GM23338 (cell line): ENCODE measurements at regions not wholly inside any gene's neighbourhood (a gene's known extent, or its start where the extent isn't known, plus 50 kb on each side); places are given as distances from the start of the nearest gene placed in this dataset.

Experiments used
- ATAC-seq: fragments of 200-7000 bp; cut with Tn5 transposase; 3 replicates; pipeline ENCODE4 v1.9.1; 2020
- DNase-seq: peaks from one replicate; pipeline ENCODE4 v3.0.0-alpha.2; 2015; ENCODE audit warnings: low spot score
- H2AFZ ChIP-seq: fragments of 200-600 bp; sonication (generic); 2 replicates; pipeline ENCODE4 v1.8.0; 2016; ENCODE audit warnings: antibody characterized with exemption, mild to moderate bottlenecking, moderate library complexity
- H3F3A ChIP-seq: fragments of 200-600 bp; sonication (generic); replicated peaks from 2 replicates; pipeline ENCODE4 v1.8.0; 2017; ENCODE audit warnings: antibody characterized with exemption, mixed run types, low read depth
- H3K27ac ChIP-seq: fragments of 200-600 bp; sonication (generic); 2 replicates; pipeline ENCODE4 v1.6.1; 2016; ENCODE audit warnings: low read depth
- H3K27me3 ChIP-seq: fragments of 200-600 bp; sonication (generic); 2 replicates; pipeline ENCODE4 v1.8.0; 2016; ENCODE audit warnings: mild to moderate bottlenecking, mixed run types, moderate library complexity; ENCODE audit not compliant: insufficient read depth
- H3K36me3 ChIP-seq: fragments of 200-600 bp; sonication (generic); 2 replicates; pipeline ENCODE4 v1.8.0; 2016; ENCODE audit warnings: mild to moderate bottlenecking; ENCODE audit not compliant: insufficient read depth
- H3K4me1 ChIP-seq: fragments of 200-600 bp; sonication (generic); 2 replicates; pipeline ENCODE4 v1.8.0; 2016; ENCODE audit warnings: mild to moderate bottlenecking, moderate library complexity; ENCODE audit not compliant: insufficient read depth
- H3K4me2 ChIP-seq: fragments of 200-600 bp; sonication (generic); 2 replicates; pipeline ENCODE4 v1.7.1; 2017; ENCODE audit warnings: mixed run types
- H3K4me3 ChIP-seq: fragments of 200-600 bp; sonication (generic); 2 replicates; pipeline ENCODE4 v1.6.1; 2016; ENCODE audit warnings: mixed run types
- H3K79me2 ChIP-seq: fragments of 200-600 bp; sonication (generic); replicated peaks from 2 replicates; pipeline ENCODE4 v1.8.0; 2017; ENCODE audit warnings: mild to moderate bottlenecking; ENCODE audit not compliant: insufficient read depth
- H3K9me2 ChIP-seq: fragments of 200-600 bp; sonication (generic); 2 replicates; pipeline ENCODE4 v1.8.0; 2017; ENCODE audit not compliant: insufficient read depth
- H4K20me1 ChIP-seq: fragments of 200-600 bp; sonication (generic); replicated peaks from 2 replicates; pipeline ENCODE4 v1.8.0; 2017; ENCODE audit warnings: mild to moderate bottlenecking; ENCODE audit not compliant: insufficient read depth
- H3K27ac Mint-ChIP-seq: 2 replicates; pipeline ENCODE4 v1.8.0; 2020; ENCODE audit warnings: inconsistent platforms, mild to moderate bottlenecking, moderate library complexity, mixed read lengths
- H3K27me3 Mint-ChIP-seq: 3 replicates; pipeline ENCODE4 v1.8.0; 2022; ENCODE audit warnings: low read depth, mild to moderate bottlenecking, moderate library complexity, mixed read lengths, inconsistent platforms; ENCODE audit not compliant: insufficient read depth, poor library complexity
- H3K36me3 Mint-ChIP-seq: 3 replicates; pipeline ENCODE4 v1.8.0; 2021; ENCODE audit warnings: low read depth, mild to moderate bottlenecking, inconsistent platforms, moderate library complexity, mixed read lengths
- H3K4me1 Mint-ChIP-seq: 3 replicates; pipeline ENCODE4 v1.8.0; 2020; ENCODE audit warnings: mild to moderate bottlenecking, inconsistent platforms, mixed read lengths
- H3K4me3 Mint-ChIP-seq: 3 replicates; pipeline ENCODE4 v1.8.0; 2021; ENCODE audit warnings: moderate library complexity, mild to moderate bottlenecking, inconsistent platforms, mixed read lengths
- H3K9me3 Mint-ChIP-seq: 3 replicates; pipeline ENCODE4 v1.8.0; 2020; ENCODE audit warnings: moderate library complexity, mild to moderate bottlenecking, inconsistent platforms, mixed read lengths
- CREB1 ChIP-seq: fragments of 250-450 bp; sonication (Bioruptor Pico); IDR thresholded peaks from 2 replicates; pipeline ENCODE4 v1.5.0; 2020; ENCODE audit warnings: low read depth, mild to moderate bottlenecking, moderate library complexity
- EZH2 ChIP-seq: fragments of 200-600 bp; sonication (generic); IDR thresholded peaks from one replicate; pipeline ENCODE4 v1.8.0; 2017; ENCODE audit warnings: antibody characterized with exemption, mild to moderate bottlenecking, low read depth; ENCODE audit not compliant: unreplicated experiment
- EZH2phosphoT487 ChIP-seq: fragments of 200-600 bp; sonication (generic); IDR thresholded peaks from one replicate; pipeline ENCODE4 v1.8.1; 2018; ENCODE audit warnings: antibody characterized with exemption; ENCODE audit not compliant: unreplicated experiment
- JUNB ChIP-seq: IDR thresholded peaks from one replicate; pipeline ENCODE4 v1.6.1; 2016; ENCODE audit warnings: antibody characterized with exemption; ENCODE audit not compliant: unreplicated experiment
- NANOG ChIP-seq: IDR thresholded peaks from 2 replicates; pipeline ENCODE4 v1.6.1; 2016; ENCODE audit warnings: antibody characterized with exemption, borderline replicate concordance
- POLR2AphosphoS5 ChIP-seq: IDR thresholded peaks from 2 replicates; pipeline ENCODE4 v1.6.1; 2016; ENCODE audit warnings: antibody characterized with exemption, low read depth
- STAT1 ChIP-seq: IDR thresholded peaks from one replicate; pipeline ENCODE4 v1.6.1; 2016; ENCODE audit warnings: antibody characterized with exemption; ENCODE audit not compliant: unreplicated experiment
- ZNF114 ChIP-seq: fragments of 250-450 bp; sonication (Bioruptor Pico); IDR thresholded peaks from 2 replicates; pipeline ENCODE4 v1.5.0; 2020; ENCODE audit warnings: mild to moderate bottlenecking, moderate library complexity
- ZNF331 ChIP-seq: fragments of 250-450 bp; sonication (Bioruptor Pico); IDR thresholded peaks from 2 replicates; pipeline ENCODE4 v1.5.0; 2020; ENCODE audit warnings: low read depth, mild to moderate bottlenecking, moderate library complexity
- TF ChIP-seq, protein P1 (sequence below), 2 experiments: fragments of 200-600 bp in 1 of 2; sonication (generic) in 1 of 2; conservative IDR thresholded peaks; 2 replicates each; pipeline versions ENCODE4 v1.5.1 to v1.6.1; 2016 to 2017; ENCODE audit warnings: antibody characterized with exemption in 2 of 2, low read depth in 2 of 2, mild to moderate bottlenecking in 2 of 2, moderate library complexity in 1 of 2
- TF ChIP-seq, protein P2 (sequence below): IDR thresholded peaks from 2 replicates; pipeline ENCODE4 v1.6.1; 2016; ENCODE audit warnings: antibody characterized with exemption
- TF ChIP-seq, protein P3 (sequence below): fragments of 250-450 bp; sonication (Bioruptor Pico); IDR thresholded peaks from 2 replicates; pipeline ENCODE4 v1.5.0; 2020; ENCODE audit warnings: mild to moderate bottlenecking, moderate library complexity
- TF ChIP-seq, protein P4 (sequence below): IDR thresholded peaks from one replicate; pipeline ENCODE4 v1.6.1; 2018; ENCODE audit warnings: antibody characterized with exemption; ENCODE audit not compliant: unreplicated experiment

DNA sequence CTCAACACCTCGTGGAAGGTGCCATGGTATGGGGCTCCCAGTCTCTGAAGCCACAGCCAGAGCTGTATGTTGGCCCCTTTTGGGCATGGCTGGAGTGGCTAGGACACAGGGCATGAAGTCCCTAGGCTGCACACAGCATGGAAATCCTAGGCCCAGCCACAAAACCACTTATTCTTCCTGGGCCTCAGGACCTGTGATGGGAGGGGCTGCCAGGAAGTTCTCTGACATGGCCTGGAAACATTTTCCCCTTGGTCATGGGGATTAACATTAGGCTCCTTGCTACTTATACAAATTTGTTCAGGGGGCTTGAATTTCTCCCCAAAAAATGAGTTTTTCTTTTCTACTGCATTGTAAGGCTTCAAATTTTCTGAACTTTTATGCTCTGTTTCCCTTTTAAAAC, 2091.2 kb upstream of the ACO1 start:
- no peaks in the 10 kb centered on the region for H3K79me2 ChIP-seq
- Mint-ChIP-seq H3K9me3 (no peaks in the 10 kb centered on the region), H3K36me3 (0 out of 3 replicates have a peak, but pooled peaks cover 3% of the 10 kb centered on the region), H3K4me1 (peaks cover 7% of the 10 kb centered on the region; the same call in 2 of the 3 replicates), H3K27me3 (no peaks in the 10 kb centered on the region), H3K4me3 (no peak overlapping the region), H3K27ac (no peak overlapping the region)
- H3K4me3 ChIP-seq, result no peak overlapping the region
- no peak overlapping the region for H3K27ac ChIP-seq
- no peak overlapping the region for H2AFZ ChIP-seq
- H3K9me2 ChIP-seq, result no peaks in the 10 kb centered on the region
- no peak for DNase-seq
- H4K20me1 ChIP-seq, result no peaks in the 10 kb centered on the region
- no peaks in the 10 kb centered on the region for H3K27me3 ChIP-seq
- no peaks in the 10 kb centered on the region; the same call in 1 of the 2 replicates for H3K4me1 ChIP-seq
- ATAC-seq, result no peak
- no peaks in the 10 kb centered on the region for H3F3A ChIP-seq
- H3K36me3 ChIP-seq, result no peaks in the 10 kb centered on the region
- TF ChIP-seq CREB1, result no peak
- no peak for TF ChIP-seq EZH2
- TF ChIP-seq, protein P1, sequence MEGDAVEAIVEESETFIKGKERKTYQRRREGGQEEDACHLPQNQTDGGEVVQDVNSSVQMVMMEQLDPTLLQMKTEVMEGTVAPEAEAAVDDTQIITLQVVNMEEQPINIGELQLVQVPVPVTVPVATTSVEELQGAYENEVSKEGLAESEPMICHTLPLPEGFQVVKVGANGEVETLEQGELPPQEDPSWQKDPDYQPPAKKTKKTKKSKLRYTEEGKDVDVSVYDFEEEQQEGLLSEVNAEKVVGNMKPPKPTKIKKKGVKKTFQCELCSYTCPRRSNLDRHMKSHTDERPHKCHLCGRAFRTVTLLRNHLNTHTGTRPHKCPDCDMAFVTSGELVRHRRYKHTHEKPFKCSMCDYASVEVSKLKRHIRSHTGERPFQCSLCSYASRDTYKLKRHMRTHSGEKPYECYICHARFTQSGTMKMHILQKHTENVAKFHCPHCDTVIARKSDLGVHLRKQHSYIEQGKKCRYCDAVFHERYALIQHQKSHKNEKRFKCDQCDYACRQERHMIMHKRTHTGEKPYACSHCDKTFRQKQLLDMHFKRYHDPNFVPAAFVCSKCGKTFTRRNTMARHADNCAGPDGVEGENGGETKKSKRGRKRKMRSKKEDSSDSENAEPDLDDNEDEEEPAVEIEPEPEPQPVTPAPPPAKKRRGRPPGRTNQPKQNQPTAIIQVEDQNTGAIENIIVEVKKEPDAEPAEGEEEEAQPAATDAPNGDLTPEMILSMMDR (conservative IDR thresholded peaks at IDR 0.05; ENCODE audit: low read depth in 2 of 2), result no peak
- TF ChIP-seq, protein P2, sequence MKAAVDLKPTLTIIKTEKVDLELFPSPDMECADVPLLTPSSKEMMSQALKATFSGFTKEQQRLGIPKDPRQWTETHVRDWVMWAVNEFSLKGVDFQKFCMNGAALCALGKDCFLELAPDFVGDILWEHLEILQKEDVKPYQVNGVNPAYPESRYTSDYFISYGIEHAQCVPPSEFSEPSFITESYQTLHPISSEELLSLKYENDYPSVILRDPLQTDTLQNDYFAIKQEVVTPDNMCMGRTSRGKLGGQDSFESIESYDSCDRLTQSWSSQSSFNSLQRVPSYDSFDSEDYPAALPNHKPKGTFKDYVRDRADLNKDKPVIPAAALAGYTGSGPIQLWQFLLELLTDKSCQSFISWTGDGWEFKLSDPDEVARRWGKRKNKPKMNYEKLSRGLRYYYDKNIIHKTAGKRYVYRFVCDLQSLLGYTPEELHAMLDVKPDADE, result no peak
- TF ChIP-seq, protein P3, sequence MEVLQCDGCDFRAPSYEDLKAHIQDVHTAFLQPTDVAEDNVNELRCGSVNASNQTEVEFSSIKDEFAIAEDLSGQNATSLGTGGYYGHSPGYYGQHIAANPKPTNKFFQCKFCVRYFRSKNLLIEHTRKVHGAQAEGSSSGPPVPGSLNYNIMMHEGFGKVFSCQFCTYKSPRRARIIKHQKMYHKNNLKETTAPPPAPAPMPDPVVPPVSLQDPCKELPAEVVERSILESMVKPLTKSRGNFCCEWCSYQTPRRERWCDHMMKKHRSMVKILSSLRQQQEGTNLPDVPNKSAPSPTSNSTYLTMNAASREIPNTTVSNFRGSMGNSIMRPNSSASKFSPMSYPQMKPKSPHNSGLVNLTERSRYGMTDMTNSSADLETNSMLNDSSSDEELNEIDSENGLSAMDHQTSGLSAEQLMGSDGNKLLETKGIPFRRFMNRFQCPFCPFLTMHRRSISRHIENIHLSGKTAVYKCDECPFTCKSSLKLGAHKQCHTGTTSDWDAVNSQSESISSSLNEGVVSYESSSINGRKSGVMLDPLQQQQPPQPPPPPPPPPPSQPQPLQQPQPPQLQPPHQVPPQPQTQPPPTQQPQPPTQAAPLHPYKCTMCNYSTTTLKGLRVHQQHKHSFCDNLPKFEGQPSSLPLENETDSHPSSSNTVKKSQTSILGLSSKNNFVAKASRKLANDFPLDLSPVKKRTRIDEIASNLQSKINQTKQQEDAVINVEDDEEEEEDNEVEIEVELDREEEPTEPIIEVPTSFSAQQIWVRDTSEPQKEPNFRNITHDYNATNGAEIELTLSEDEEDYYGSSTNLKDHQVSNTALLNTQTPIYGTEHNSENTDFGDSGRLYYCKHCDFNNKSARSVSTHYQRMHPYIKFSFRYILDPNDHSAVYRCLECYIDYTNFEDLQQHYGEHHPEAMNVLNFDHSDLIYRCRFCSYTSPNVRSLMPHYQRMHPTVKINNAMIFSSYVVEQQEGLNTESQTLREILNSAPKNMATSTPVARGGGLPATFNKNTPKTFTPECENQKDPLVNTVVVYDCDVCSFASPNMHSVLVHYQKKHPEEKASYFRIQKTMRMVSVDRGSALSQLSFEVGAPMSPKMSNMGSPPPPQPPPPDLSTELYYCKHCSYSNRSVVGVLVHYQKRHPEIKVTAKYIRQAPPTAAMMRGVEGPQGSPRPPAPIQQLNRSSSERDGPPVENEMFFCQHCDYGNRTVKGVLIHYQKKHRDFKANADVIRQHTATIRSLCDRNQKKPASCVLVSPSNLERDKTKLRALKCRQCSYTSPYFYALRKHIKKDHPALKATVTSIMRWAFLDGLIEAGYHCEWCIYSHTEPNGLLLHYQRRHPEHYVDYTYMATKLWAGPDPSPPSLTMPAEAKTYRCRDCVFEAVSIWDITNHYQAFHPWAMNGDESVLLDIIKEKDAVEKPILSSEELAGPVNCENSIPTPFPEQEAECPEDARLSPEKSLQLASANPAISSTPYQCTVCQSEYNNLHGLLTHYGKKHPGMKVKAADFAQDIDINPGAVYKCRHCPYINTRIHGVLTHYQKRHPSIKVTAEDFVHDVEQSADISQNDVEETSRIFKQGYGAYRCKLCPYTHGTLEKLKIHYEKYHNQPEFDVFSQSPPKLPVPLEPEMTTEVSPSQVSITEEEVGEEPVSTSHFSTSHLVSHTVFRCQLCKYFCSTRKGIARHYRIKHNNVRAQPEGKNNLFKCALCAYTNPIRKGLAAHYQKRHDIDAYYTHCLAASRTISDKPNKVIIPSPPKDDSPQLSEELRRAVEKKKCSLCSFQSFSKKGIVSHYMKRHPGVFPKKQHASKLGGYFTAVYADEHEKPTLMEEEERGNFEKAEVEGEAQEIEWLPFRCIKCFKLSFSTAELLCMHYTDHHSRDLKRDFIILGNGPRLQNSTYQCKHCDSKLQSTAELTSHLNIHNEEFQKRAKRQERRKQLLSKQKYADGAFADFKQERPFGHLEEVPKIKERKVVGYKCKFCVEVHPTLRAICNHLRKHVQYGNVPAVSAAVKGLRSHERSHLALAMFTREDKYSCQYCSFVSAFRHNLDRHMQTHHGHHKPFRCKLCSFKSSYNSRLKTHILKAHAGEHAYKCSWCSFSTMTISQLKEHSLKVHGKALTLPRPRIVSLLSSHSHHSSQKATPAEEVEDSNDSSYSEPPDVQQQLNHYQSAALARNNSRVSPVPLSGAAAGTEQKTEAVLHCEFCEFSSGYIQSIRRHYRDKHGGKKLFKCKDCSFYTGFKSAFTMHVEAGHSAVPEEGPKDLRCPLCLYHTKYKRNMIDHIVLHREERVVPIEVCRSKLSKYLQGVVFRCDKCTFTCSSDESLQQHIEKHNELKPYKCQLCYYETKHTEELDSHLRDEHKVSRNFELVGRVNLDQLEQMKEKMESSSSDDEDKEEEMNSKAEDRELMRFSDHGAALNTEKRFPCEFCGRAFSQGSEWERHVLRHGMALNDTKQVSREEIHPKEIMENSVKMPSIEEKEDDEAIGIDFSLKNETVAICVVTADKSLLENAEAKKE (CRISPR knock-in tag), result no peak
- TF ChIP-seq, protein P4, sequence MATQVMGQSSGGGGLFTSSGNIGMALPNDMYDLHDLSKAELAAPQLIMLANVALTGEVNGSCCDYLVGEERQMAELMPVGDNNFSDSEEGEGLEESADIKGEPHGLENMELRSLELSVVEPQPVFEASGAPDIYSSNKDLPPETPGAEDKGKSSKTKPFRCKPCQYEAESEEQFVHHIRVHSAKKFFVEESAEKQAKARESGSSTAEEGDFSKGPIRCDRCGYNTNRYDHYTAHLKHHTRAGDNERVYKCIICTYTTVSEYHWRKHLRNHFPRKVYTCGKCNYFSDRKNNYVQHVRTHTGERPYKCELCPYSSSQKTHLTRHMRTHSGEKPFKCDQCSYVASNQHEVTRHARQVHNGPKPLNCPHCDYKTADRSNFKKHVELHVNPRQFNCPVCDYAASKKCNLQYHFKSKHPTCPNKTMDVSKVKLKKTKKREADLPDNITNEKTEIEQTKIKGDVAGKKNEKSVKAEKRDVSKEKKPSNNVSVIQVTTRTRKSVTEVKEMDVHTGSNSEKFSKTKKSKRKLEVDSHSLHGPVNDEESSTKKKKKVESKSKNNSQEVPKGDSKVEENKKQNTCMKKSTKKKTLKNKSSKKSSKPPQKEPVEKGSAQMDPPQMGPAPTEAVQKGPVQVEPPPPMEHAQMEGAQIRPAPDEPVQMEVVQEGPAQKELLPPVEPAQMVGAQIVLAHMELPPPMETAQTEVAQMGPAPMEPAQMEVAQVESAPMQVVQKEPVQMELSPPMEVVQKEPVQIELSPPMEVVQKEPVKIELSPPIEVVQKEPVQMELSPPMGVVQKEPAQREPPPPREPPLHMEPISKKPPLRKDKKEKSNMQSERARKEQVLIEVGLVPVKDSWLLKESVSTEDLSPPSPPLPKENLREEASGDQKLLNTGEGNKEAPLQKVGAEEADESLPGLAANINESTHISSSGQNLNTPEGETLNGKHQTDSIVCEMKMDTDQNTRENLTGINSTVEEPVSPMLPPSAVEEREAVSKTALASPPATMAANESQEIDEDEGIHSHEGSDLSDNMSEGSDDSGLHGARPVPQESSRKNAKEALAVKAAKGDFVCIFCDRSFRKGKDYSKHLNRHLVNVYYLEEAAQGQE, result no peak
- no peak for TF ChIP-seq STAT1
- no peak for TF ChIP-seq NANOG
- TF ChIP-seq ZNF114 (CRISPR knock-in tag), result no peak
- no peak for TF ChIP-seq POLR2AphosphoS5
- no peak for TF ChIP-seq JUNB
- no peak for TF ChIP-seq EZH2phosphoT487
- TF ChIP-seq ZNF331, result no peak
- H3K4me2 ChIP-seq, result no peak overlapping the region
